NOMO-1 treated with DMSO at 0.1 percent for 48 hours (cell line): ENCODE measurements at regions not wholly inside any gene's neighbourhood (a gene's known extent, or its start where the extent isn't known, plus 50 kb on each side); places are given as distances from the start of the nearest gene placed in this dataset.
"Not testable (repeated sequence)": the region's sequence is repeated elsewhere in the genome, so short reads cannot be mapped to it uniquely, and the experiment has no call there.

ENCODE experiments used
- DNase-seq: peaks from one replicate; lab custom pipeline; 2025; ENCODE audit not compliant: unreplicated experiment; lab: John Stamatoyannopoulos, UW

- not testable (repeated sequence) for DNase-seq
Measured at GRCh38 chr4:3636020-3636419, 103.8 kb upstream of the LRPAP1 start.

GRCh38 chr4:3634894-3635820, 102.9 kb upstream of the LRPAP1 start:
- no peak for DNase-seq

GRCh38 chr4:3634281-3634857, 102.1 kb upstream of the LRPAP1 start:
- no peak for DNase-seq

GRCh38 chr4:3633277-3633676, 101.1 kb upstream of the LRPAP1 start:
- DNase-seq, result not testable (repeated sequence)

- DNase-seq, result not testable (repeated sequence)
Measured at GRCh38 chr4:3632794-3633193, 100.6 kb upstream of the LRPAP1 start.

GRCh38 chr4:3631544-3632266, 99.5 kb upstream of the LRPAP1 start:
- not testable (repeated sequence) for DNase-seq

- no peak for DNase-seq
Measured at GRCh38 chr4:3630598-3631543, 98.6 kb upstream of the LRPAP1 start.

- no peak for DNase-seq
Measured at GRCh38 chr4:3630136-3630597, 97.9 kb upstream of the LRPAP1 start.

GRCh38 chr4:3629665-3630064, 97.4 kb upstream of the LRPAP1 start:
- DNase-seq, result no peak

- not testable (repeated sequence) for DNase-seq
Measured at GRCh38 chr4:3629176-3629575, 97.0 kb upstream of the LRPAP1 start.

- DNase-seq, result no peak
Measured at GRCh38 chr4:3628868-3629175, 96.6 kb upstream of the LRPAP1 start.

GRCh38 chr4:3627967-3628867, 96.0 kb upstream of the LRPAP1 start:
- DNase-seq, result not testable (repeated sequence)

GRCh38 chr4:3627456-3627855, 95.2 kb upstream of the LRPAP1 start:
- not testable (repeated sequence) for DNase-seq

- DNase-seq, result not testable (repeated sequence)
Measured at GRCh38 chr4:3626131-3626884, 94.1 kb upstream of the LRPAP1 start.

- DNase-seq, result not testable (repeated sequence)
Measured at GRCh38 chr4:3625286-3625875, 93.2 kb upstream of the LRPAP1 start.

GRCh38 chr4:3623809-3624329, 91.6 kb upstream of the LRPAP1 start:
- DNase-seq, result not testable (repeated sequence)

GRCh38 chr4:3623106-3623505, 90.9 kb upstream of the LRPAP1 start:
- DNase-seq, result no peak

GRCh38 chr4:3620365-3620764, 88.1 kb upstream of the LRPAP1 start:
- DNase-seq, result not testable (repeated sequence)
